A673 (cell line): ENCODE measurements at regions not wholly inside any gene's neighbourhood (a gene's known extent, or its start where the extent isn't known, plus 50 kb on each side); places are given as distances from the start of the nearest gene placed in this dataset.

Experiments used
- BruUV-seq: library from RNA; stranded (reverse); fragments of 400-500 nt; replicated peaks from 2 replicates; lab custom pipeline; 2021; lab: Mats Ljungman, UMichigan
- CTCF ChIA-PET: fragments of 300-600 bp; sonication (Branson Sonifier 250); formaldehyde crosslinking; loops from one replicate; lab custom pipeline; 2022; ENCODE audit warnings: antibody characterized with exemption; lab: Charles Lee
- POLR2A ChIA-PET: fragments of 300-600 bp; sonication (Branson Sonifier 250); formaldehyde crosslinking; loops from one replicate; lab custom pipeline; 2022; ENCODE audit warnings: antibody characterized with exemption; ENCODE audit not compliant: low non-redundant PET; lab: Charles Lee
- DNase-seq: peaks from one replicate; pipeline ENCODE4 v3.0.0-alpha.2; 2015; ENCODE audit warnings: low spot score
- H3K27ac ChIP-seq: fragments of 200-600 bp; sonication (generic); 2 replicates; pipeline ENCODE4 v1.5.1; 2016; ENCODE audit warnings: mixed run types, low read depth, mild to moderate bottlenecking, mixed read lengths, antibody characterized with exemption, low read length; ENCODE audit not compliant: poor library complexity, severe bottlenecking
- H3K27me3 ChIP-seq: fragments of 200-600 bp; sonication (generic); replicated peaks from 2 replicates; pipeline ENCODE4 v1.6.1; 2017; ENCODE audit warnings: mixed run types, low read depth, mild to moderate bottlenecking, mixed read lengths, antibody characterized with exemption, low read length; ENCODE audit not compliant: insufficient read depth, poor library complexity
- H3K36me3 ChIP-seq: fragments of 200-600 bp; sonication (generic); 2 replicates; pipeline ENCODE4 v1.6.1; 2016; ENCODE audit warnings: mixed run types, mild to moderate bottlenecking, mixed read lengths, antibody characterized with exemption, low read length; ENCODE audit not compliant: insufficient read depth, poor library complexity, severe bottlenecking
- H3K4me1 ChIP-seq: fragments of 200-600 bp; sonication (generic); 2 replicates; pipeline ENCODE4 v1.6.1; 2017; ENCODE audit warnings: mixed run types, mild to moderate bottlenecking, mixed read lengths, antibody characterized with exemption, low read length; ENCODE audit not compliant: insufficient read depth, poor library complexity, severe bottlenecking
- H3K4me3 ChIP-seq: fragments of 200-600 bp; sonication (generic); 2 replicates; pipeline ENCODE4 v1.5.1; 2016; ENCODE audit warnings: low read depth, mixed run types, mild to moderate bottlenecking, mixed read lengths, low read length; ENCODE audit not compliant: poor library complexity, severe bottlenecking
- H3K9me3 ChIP-seq: fragments of 200-600 bp; sonication (generic); 2 replicates; pipeline ENCODE4 v1.6.1; 2016; ENCODE audit warnings: mixed run types, low read depth, mild to moderate bottlenecking, mixed read lengths, antibody characterized with exemption, low read length; ENCODE audit not compliant: poor library complexity, severe bottlenecking
- CTCF ChIP-seq: fragments of 300-800, 200-600 bp; sonication (generic); conservative IDR thresholded peaks from 2 replicates; pipeline ENCODE4 v1.5.1; 2017; ENCODE audit warnings: low read depth, mild to moderate bottlenecking, antibody characterized with exemption, low read length, moderate library complexity, mixed read lengths
- EZH2 ChIP-seq: fragments of 200-600 bp; sonication (generic); IDR thresholded peaks from 2 replicates; pipeline ENCODE4 v1.6.1; 2017; ENCODE audit warnings: borderline replicate concordance, low read depth, mild to moderate bottlenecking, mixed read lengths, antibody characterized with exemption, low read length; ENCODE audit not compliant: poor library complexity, severe bottlenecking
- intact Hi-C: fragments of 100-400 bp; cut with micrococcal nuclease; formaldehyde crosslinking; loops from one replicate; pipeline ENCODE4 v1.10.0; 2022; ENCODE audit not compliant: unreplicated experiment

- no peak overlapping the region for H3K27ac ChIP-seq
- TF ChIP-seq EZH2 (no peak), CTCF (no peak)
- ChIA-PET CTCF (interaction anchor here (0.6 kb wide), 1 partner anchor 39 kb away, joined by 3 read pairs; no protein-coding TSS in a partner anchor), POLR2A (no interaction called here)
- no peaks in the 10 kb centered on the region for H3K36me3 ChIP-seq
- intact Hi-C loops = no loop called here
- no peak for DNase-seq
- no TSS peak for BruUV-seq
- peaks cover 3% of the 10 kb centered on the region for H3K27me3 ChIP-seq
- H3K9me3 ChIP-seq = no peaks in the 10 kb centered on the region
- H3K4me3 ChIP-seq = no peak overlapping the region
- no peaks in the 10 kb centered on the region for H3K4me1 ChIP-seq
Measured at GRCh38 chr13:71252184-71252704, 614.8 kb downstream of the DACH1 start.

GRCh38 chr13:71251292-71251951 lies 615.6 kb downstream of the DACH1 start:
- TF ChIP-seq EZH2 = no peak
- TF ChIP-seq CTCF = no peak
- H3K27me3 ChIP-seq = peaks cover 5% of the 10 kb centered on the region
- intact Hi-C loops = no loop called here
- H3K9me3 ChIP-seq = no peaks in the 10 kb centered on the region
- ChIA-PET CTCF (interaction anchor here (0.6 kb wide), 1 partner anchor 39 kb away, joined by 3 read pairs; no protein-coding TSS in a partner anchor), POLR2A (no interaction called here)
- H3K4me3 ChIP-seq = no peak overlapping the region
- no peak for DNase-seq
- no peak overlapping the region for H3K27ac ChIP-seq
- H3K4me1 ChIP-seq = no peaks in the 10 kb centered on the region
- no peaks in the 10 kb centered on the region for H3K36me3 ChIP-seq
- no TSS peak for BruUV-seq

- Histone ChIP-seq H3K4me3 (no peak overlapping the region), H3K4me1 (no peaks in the 10 kb centered on the region), H3K27me3 (peaks cover 5% of the 10 kb centered on the region), H3K27ac (no peak overlapping the region), H3K36me3 (no peaks in the 10 kb centered on the region), H3K9me3 (no peaks in the 10 kb centered on the region)
- CTCF ChIA-PET = no interaction called here
- intact Hi-C loops = no loop called here
- POLR2A ChIA-PET = no interaction called here
- DNase-seq = no peak
- TF ChIP-seq CTCF (no peak), EZH2 (no peak)
- BruUV-seq = no TSS peak
Measured at GRCh38 chr13:71249011-71249410, 618.0 kb downstream of the DACH1 start.
